ENCODE measurements at regions not wholly inside any gene's neighbourhood (a gene's known extent, or its start where the extent isn't known, plus 50 kb on each side); places are given as distances from the start of the nearest gene placed in this dataset.

DNA sequence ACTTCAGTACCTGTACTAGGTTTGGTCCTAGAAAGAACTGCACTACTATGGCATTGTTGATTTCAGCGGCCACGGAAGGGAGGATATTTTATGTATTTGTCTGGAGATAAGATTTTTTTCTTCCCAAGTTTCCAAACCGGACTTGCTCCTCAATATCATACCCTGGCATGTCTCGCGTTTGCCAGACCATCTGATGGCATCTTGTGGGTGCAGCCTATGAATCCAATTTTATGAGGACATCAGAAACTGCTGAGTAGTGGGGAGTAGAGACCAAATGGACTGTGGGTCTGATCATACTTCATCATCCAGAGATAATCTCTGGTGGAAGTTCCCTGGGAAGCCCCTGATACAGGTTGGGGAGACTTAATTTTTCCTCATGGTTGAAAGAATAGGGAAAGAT is 716.1 kb upstream of the WWC1 start:
- Histone ChIP-seq H3K4me1 (ENCODE audit: control insufficient read depth, extremely low read depth, insufficient read depth, low read length) (peaks cover 7% of the 10 kb centered on the region), H3K9me1 (ENCODE audit: control insufficient read depth, extremely low read depth, insufficient read depth, low read length) (no peaks in the 10 kb centered on the region), H3K36me3 (ENCODE audit: control insufficient read depth in 2 of 2, extremely low read depth in 1 of 2, insufficient read depth in 2 of 2, low read length in 2 of 2) (no peaks in the 10 kb centered on the region), H3K27ac (ENCODE audit: control insufficient read depth, insufficient read depth, low read length) (no peak overlapping the region), H3K27me3 (ENCODE audit: control insufficient read depth, extremely low read depth, insufficient read depth, low read length) (peaks cover 35% of the 10 kb centered on the region), H4K20me1 (ENCODE audit: control insufficient read depth, extremely low read depth, insufficient read depth, low read length) (no peaks in the 10 kb centered on the region), H3K9ac (ENCODE audit: control insufficient read depth, extremely low read depth, insufficient read depth, low read length) (no peak overlapping the region), H3K4me2 (ENCODE audit: control insufficient read depth, extremely low read depth, insufficient read depth, low read depth, low read length) (no peak overlapping the region), H3K9me3 (ENCODE audit: control insufficient read depth, low read depth, low read length) (no peaks in the 10 kb centered on the region), H2AFZ (ENCODE audit: control insufficient read depth, low read length) (no peak overlapping the region), H3K79me2 (ENCODE audit: control insufficient read depth, insufficient read depth, low read length) (no peaks in the 10 kb centered on the region), H3K4me3 (ENCODE audit: control insufficient read depth in 2 of 3, extremely low read depth in 1 of 3, insufficient read depth in 2 of 3, low read depth in 1 of 3, low read length in 3 of 3) (no peak overlapping the region)
- DNase-seq (ENCODE audit: low read depth, low spot score) (no peak), FAIRE-seq (no peak)
- dilution Hi-C loops (cut with MboI; ENCODE audit: extremely low pct_ligation_motif_present, low sequenced_read_pairs), result no loop called here
- TF ChIP-seq, protein P1, sequence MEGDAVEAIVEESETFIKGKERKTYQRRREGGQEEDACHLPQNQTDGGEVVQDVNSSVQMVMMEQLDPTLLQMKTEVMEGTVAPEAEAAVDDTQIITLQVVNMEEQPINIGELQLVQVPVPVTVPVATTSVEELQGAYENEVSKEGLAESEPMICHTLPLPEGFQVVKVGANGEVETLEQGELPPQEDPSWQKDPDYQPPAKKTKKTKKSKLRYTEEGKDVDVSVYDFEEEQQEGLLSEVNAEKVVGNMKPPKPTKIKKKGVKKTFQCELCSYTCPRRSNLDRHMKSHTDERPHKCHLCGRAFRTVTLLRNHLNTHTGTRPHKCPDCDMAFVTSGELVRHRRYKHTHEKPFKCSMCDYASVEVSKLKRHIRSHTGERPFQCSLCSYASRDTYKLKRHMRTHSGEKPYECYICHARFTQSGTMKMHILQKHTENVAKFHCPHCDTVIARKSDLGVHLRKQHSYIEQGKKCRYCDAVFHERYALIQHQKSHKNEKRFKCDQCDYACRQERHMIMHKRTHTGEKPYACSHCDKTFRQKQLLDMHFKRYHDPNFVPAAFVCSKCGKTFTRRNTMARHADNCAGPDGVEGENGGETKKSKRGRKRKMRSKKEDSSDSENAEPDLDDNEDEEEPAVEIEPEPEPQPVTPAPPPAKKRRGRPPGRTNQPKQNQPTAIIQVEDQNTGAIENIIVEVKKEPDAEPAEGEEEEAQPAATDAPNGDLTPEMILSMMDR (optimal IDR thresholded peaks at IDR 0.05 in 1 of 3, IDR thresholded peaks at IDR 0.05 in 1 of 3, conservative IDR thresholded peaks at IDR 0.05 in 1 of 3; ENCODE audit: extremely low read depth in 1 of 3, insufficient read depth in 2 of 3, low read length in 3 of 3), result no peak
- TF ChIP-seq EZH2 (IDR thresholded peaks at IDR 0.05; ENCODE audit: low read length), result no peak

DNA sequence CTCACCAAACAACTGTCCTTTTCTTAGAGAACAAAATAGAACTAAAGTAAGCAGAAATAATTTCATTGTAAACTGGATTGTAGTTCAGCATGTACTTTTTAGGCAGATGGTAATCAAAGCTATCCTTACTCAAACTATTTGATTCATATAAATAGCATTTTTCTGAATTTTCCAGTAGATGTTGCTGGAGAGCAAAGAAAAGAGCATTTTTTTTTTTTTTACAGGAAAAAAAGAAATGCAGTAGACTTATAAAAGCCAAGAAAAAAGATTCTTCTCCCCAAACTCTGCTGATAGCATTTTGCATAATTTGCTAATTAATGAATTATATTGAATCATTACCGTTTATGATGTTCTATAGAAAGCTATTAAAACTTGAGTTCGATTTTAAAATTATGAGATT is 715.3 kb upstream of the WWC1 start:
- peaks cover 35% of the 10 kb centered on the region for H3K27me3 ChIP-seq (ENCODE audit: control insufficient read depth, extremely low read depth, insufficient read depth, low read length)
- no peaks in the 10 kb centered on the region for H4K20me1 ChIP-seq (ENCODE audit: control insufficient read depth, extremely low read depth, insufficient read depth, low read length)
- no peaks in the 10 kb centered on the region for H3K9me1 ChIP-seq (ENCODE audit: control insufficient read depth, extremely low read depth, insufficient read depth, low read length)
- H3K4me2 ChIP-seq (ENCODE audit: control insufficient read depth, extremely low read depth, insufficient read depth, low read depth, low read length), result no peak overlapping the region
- DNase-seq (ENCODE audit: low read depth, low spot score), result no peak
- no peak overlapping the region for H2AFZ ChIP-seq (ENCODE audit: control insufficient read depth, low read length)
- no peak for FAIRE-seq
- H3K4me1 ChIP-seq (ENCODE audit: control insufficient read depth, extremely low read depth, insufficient read depth, low read length), result peaks cover 7% of the 10 kb centered on the region
- no peaks in the 10 kb centered on the region for H3K79me2 ChIP-seq (ENCODE audit: control insufficient read depth, insufficient read depth, low read length)
- TF ChIP-seq, protein P1 (optimal IDR thresholded peaks at IDR 0.05 in 1 of 3, IDR thresholded peaks at IDR 0.05 in 1 of 3, conservative IDR thresholded peaks at IDR 0.05 in 1 of 3; ENCODE audit: extremely low read depth in 1 of 3, insufficient read depth in 2 of 3, low read length in 3 of 3), result no peak
- no peak for TF ChIP-seq EZH2 (IDR thresholded peaks at IDR 0.05; ENCODE audit: low read length)
- H3K9me3 ChIP-seq (ENCODE audit: control insufficient read depth, low read depth, low read length), result no peaks in the 10 kb centered on the region
- dilution Hi-C loops (cut with MboI; ENCODE audit: extremely low pct_ligation_motif_present, low sequenced_read_pairs), result no loop called here
- no peaks in the 10 kb centered on the region for H3K36me3 ChIP-seq (ENCODE audit: control insufficient read depth in 2 of 2, extremely low read depth in 1 of 2, insufficient read depth in 2 of 2, low read length in 2 of 2)
- H3K9ac ChIP-seq (ENCODE audit: control insufficient read depth, extremely low read depth, insufficient read depth, low read length), result no peak overlapping the region
- H3K4me3 ChIP-seq (ENCODE audit: control insufficient read depth in 2 of 3, extremely low read depth in 1 of 3, insufficient read depth in 2 of 3, low read depth in 1 of 3, low read length in 3 of 3), result no peak overlapping the region
- H3K27ac ChIP-seq (ENCODE audit: control insufficient read depth, insufficient read depth, low read length), result no peak overlapping the region

All from keratinocyte (primary cell).